IMR-90 (cell line): ENCODE measurements at regions not wholly inside any gene's neighbourhood (a gene's known extent, or its start where the extent isn't known, plus 50 kb on each side); places are given as distances from the start of the nearest gene placed in this dataset.

Experiments
- ATAC-seq: fragments of 200-7000 bp; cut with Tn5 transposase; 2 replicates; pipeline ENCODE4 v1.9.1; 2020; ENCODE audit warnings: low read depth, mild to moderate bottlenecking, moderate library complexity
- BruUV-seq: library from RNA; stranded (reverse); fragments of 400-500 nt; replicated peaks from 2 replicates; lab custom pipeline; 2021; lab: Mats Ljungman, UMichigan
- CTCF ChIA-PET: fragments of 300-600 bp; formaldehyde crosslinking; extraction: SDS; loops from one replicate; lab custom pipeline; 2021; ENCODE audit warnings: antibody characterized with exemption; lab: Yijun Ruan, JAX
- POLR2A ChIA-PET: fragments of 300-600 bp; sonication (Branson Sonifier 250); formaldehyde crosslinking; loops from one replicate; lab custom pipeline; 2022; ENCODE audit warnings: antibody characterized with exemption; ENCODE audit not compliant: unreplicated experiment; lab: Charles Lee
- DNase-seq: peaks from one replicate; pipeline ENCODE4 v3.0.0; 2013
- H2AFZ ChIP-seq: replicated peaks from 2 replicates; pipeline ENCODE3; 2013; ENCODE audit warnings: low read length, mild to moderate bottlenecking; ENCODE audit not compliant: poor library complexity
- H2AK5ac ChIP-seq: 2 replicates; pipeline ENCODE4 v1.6.1; 2013; ENCODE audit warnings: low read depth, low read length, inconsistent platforms
- H2AK9ac ChIP-seq: replicated peaks from 2 replicates; pipeline ENCODE3; 2013; ENCODE audit warnings: mild to moderate bottlenecking, low read depth, low read length, moderate library complexity; ENCODE audit not compliant: poor library complexity
- H2BK120ac ChIP-seq: 2 replicates; pipeline ENCODE4 v1.6.1; 2013; ENCODE audit warnings: low read depth, low read length, inconsistent platforms
- H2BK15ac ChIP-seq: 3 replicates; pipeline ENCODE4 v1.6.1; 2013; ENCODE audit warnings: low read depth, low read length, inconsistent platforms
- H2BK20ac ChIP-seq: 2 replicates; pipeline ENCODE4 v1.6.1; 2013; ENCODE audit warnings: low read depth, mild to moderate bottlenecking, inconsistent platforms, low read length, moderate library complexity
- H2BK5ac ChIP-seq: 2 replicates; pipeline ENCODE4 v1.6.1; 2013; ENCODE audit warnings: mild to moderate bottlenecking, low read depth, low read length, inconsistent platforms; ENCODE audit not compliant: poor library complexity, severe bottlenecking
- H3K14ac ChIP-seq: replicated peaks from 2 replicates; pipeline ENCODE4 v1.6.1; 2013; ENCODE audit warnings: low read depth, low read length, inconsistent platforms
- H3K18ac ChIP-seq: 2 replicates; pipeline ENCODE4 v1.6.1; 2013; ENCODE audit warnings: low read depth, low read length, control low read depth
- H3K23ac ChIP-seq: 2 replicates; pipeline ENCODE4 v1.6.1; 2013; ENCODE audit warnings: low read depth, low read length, inconsistent platforms
- H3K27ac ChIP-seq: 2 replicates; pipeline ENCODE4 v1.5.1; 2013; ENCODE audit warnings: mild to moderate bottlenecking, control low read depth, low read length; ENCODE audit not compliant: insufficient read depth
- H3K27me3 ChIP-seq: 2 replicates; pipeline ENCODE4 v1.6.1; 2013; ENCODE audit warnings: low read length; ENCODE audit not compliant: control insufficient read depth, insufficient read depth
- H3K36me3 ChIP-seq: 2 replicates; pipeline ENCODE4 v1.6.1; 2013; ENCODE audit warnings: low read length, mixed read lengths; ENCODE audit not compliant: control insufficient read depth, insufficient read depth
- H3K4ac ChIP-seq: 2 replicates; pipeline ENCODE4 v1.6.1; 2013; ENCODE audit warnings: low read depth, low read length, inconsistent platforms
- H3K4me1 ChIP-seq: 2 replicates; pipeline ENCODE4 v1.6.1; 2013; ENCODE audit warnings: low read length, mixed read lengths; ENCODE audit not compliant: control insufficient read depth, insufficient read depth
- H3K4me2 ChIP-seq: 2 replicates; pipeline ENCODE4 v1.6.1; 2013; ENCODE audit warnings: low read depth, mild to moderate bottlenecking, control low read depth, low read length, moderate library complexity
- H3K4me3 ChIP-seq: 2 replicates; pipeline ENCODE4 v1.5.1; 2013; ENCODE audit warnings: low read depth, mild to moderate bottlenecking, control low read depth, low read length, moderate library complexity; ENCODE audit not compliant: insufficient read depth
- H3K56ac ChIP-seq: 2 replicates; pipeline ENCODE4 v1.6.1; 2013; ENCODE audit warnings: low read length, inconsistent platforms; ENCODE audit not compliant: insufficient read depth; ENCODE audit errors: extremely low read depth
- H3K79me1 ChIP-seq, 2 experiments: 2 replicates each; pipeline ENCODE4 v1.6.1; 2013; ENCODE audit warnings: low read length in 2 of 2, inconsistent platforms in 1 of 2, low read depth in 1 of 2
- H3K9ac ChIP-seq: 2 replicates; pipeline ENCODE4 v1.6.1; 2013; ENCODE audit warnings: low read depth, low read length, control low read depth
- H3K9me1 ChIP-seq: 2 replicates; pipeline ENCODE4 v1.6.1; 2013; ENCODE audit warnings: low read length, inconsistent platforms; ENCODE audit not compliant: insufficient read depth
- H3K9me3 ChIP-seq: 2 replicates; pipeline ENCODE4 v1.6.1; 2013; ENCODE audit warnings: low read length; ENCODE audit not compliant: control insufficient read depth, insufficient read depth
- H4K20me1 ChIP-seq: 2 replicates; pipeline ENCODE4 v1.6.1; 2013; ENCODE audit warnings: low read length, inconsistent platforms; ENCODE audit not compliant: insufficient read depth
- H4K5ac ChIP-seq: 2 replicates; pipeline ENCODE4 v1.6.1; 2013; ENCODE audit warnings: mild to moderate bottlenecking, low read depth, low read length, control low read depth
- H4K8ac ChIP-seq, 2 experiments: 2 replicates each; pipeline ENCODE4 v1.6.1; 2013; ENCODE audit warnings: low read depth in 2 of 2, low read length in 2 of 2, control low read depth in 1 of 2, inconsistent platforms in 1 of 2
- H4K91ac ChIP-seq: 2 replicates; pipeline ENCODE4 v1.6.1; 2013; ENCODE audit warnings: low read depth, low read length, inconsistent platforms; ENCODE audit not compliant: insufficient read depth
- CEBPB ChIP-seq: IDR thresholded peaks from 2 replicates; pipeline ENCODE4 v1.6.1; 2012; ENCODE audit warnings: low read depth, low read length, improper control_type of control experiment
- RCOR1 ChIP-seq: IDR thresholded peaks from 2 replicates; pipeline ENCODE4 v1.6.1; 2012; ENCODE audit warnings: mild to moderate bottlenecking, low read length, improper control_type of control experiment; ENCODE audit not compliant: insufficient replicate concordance
- WGBS, 2 experiments: methylation state at CpG; one replicate each; pipeline versions ENCODE4 v1.1.5 to v1.1.7; 2013; ENCODE audit warnings: missing lambda C conversion rate in 2 of 2; ENCODE audit not compliant: insufficient read length in 1 of 2; ENCODE audit errors: extremely low coverage in 2 of 2; 5-methylcytosine and 5-hydroxymethylcytosine counted together
- dilution Hi-C: fragments of 300-500 bp; cut with HindIII; formaldehyde crosslinking; loops from one replicate; pipeline ENCODE4 v1.14.3; 2018; ENCODE audit warnings: low sequenced_read_pairs; ENCODE audit not compliant: unreplicated experiment
- in situ Hi-C: fragments of 300-500 bp; cut with MboI; formaldehyde crosslinking; loops from 3 replicates; pipeline ENCODE4 v1.14.3; 2019; ENCODE audit warnings: low sequenced_read_pairs, inconsistent platforms, mixed read lengths
- intact Hi-C: fragments of 100-400 bp; cut with micrococcal nuclease; formaldehyde crosslinking; loops from 2 replicates; pipeline ENCODE4 v1.10.0; 2022
- TF ChIP-seq, protein P1 (sequence below): fragments of 150-350 bp; IDR thresholded peaks from 2 replicates; pipeline ENCODE4 v1.6.1; 2017; ENCODE audit warnings: mild to moderate bottlenecking, antibody characterized with exemption, low read length, low read depth
- TF ChIP-seq, protein P2 (sequence below): conservative IDR thresholded peaks from 2 replicates; pipeline ENCODE4 v1.5.1; 2012; ENCODE audit warnings: mild to moderate bottlenecking, low read depth, low read length, improper control_type of control experiment

DNA sequence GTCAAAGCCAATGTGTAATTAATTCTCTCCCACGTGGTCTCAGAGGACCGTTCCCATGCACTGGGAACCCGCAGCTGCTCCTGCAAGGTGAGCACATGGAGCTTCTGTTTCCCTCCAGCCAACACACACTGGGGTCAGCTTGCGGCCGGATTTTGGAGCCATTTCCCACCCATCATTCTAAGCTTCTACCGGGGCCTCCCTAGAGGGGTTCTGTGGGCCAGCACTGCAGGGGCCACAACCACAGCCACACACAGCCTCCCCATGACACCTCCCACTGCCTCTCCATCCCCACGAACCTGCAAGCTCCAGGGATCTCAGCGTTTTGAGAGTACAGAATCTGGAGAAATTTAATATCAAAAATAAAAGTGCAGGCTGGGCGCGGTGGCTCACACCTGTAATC is 120.7 kb upstream of the SOX1 start:
- Histone ChIP-seq H2AK9ac (no peak overlapping the region), H3K9ac (no peak overlapping the region), H2AK5ac (no peak overlapping the region), H3K4me2 (no peak overlapping the region), H2BK15ac (no peak overlapping the region), H3K56ac (no peak overlapping the region), H2AFZ (no peak overlapping the region), H3K4ac (no peak overlapping the region), H3K27ac (no peak overlapping the region), H4K5ac (no peak overlapping the region), H4K8ac (no peak overlapping the region), H3K4me3 (no peak overlapping the region), H2BK20ac (no peak overlapping the region), H3K9me3 (peaks cover 57% of the 10 kb centered on the region), H2BK5ac (no peak overlapping the region), H3K14ac (no peak overlapping the region), H3K18ac (no peak overlapping the region), H4K20me1 (no peaks in the 10 kb centered on the region), H3K9me1 (no peaks in the 10 kb centered on the region), H3K23ac (no peak overlapping the region), H3K4me1 (no peaks in the 10 kb centered on the region), H4K91ac (no peak overlapping the region), H3K36me3 (no peaks in the 10 kb centered on the region), H3K27me3 (no peaks in the 10 kb centered on the region), H3K79me1 (no peaks in the 10 kb centered on the region), H2BK120ac (no peak overlapping the region)
- in situ Hi-C loops = no loop called here
- ATAC-seq (no peak), DNase-seq (no peak)
- BruUV-seq = no TSS peak
- intact Hi-C loops = no loop called here
- 17% methylated on average over 2 of the region's 10 CpGs; no CpG with 5 or more reads in 1 of the 2 experiments for WGBS, 2 experiments
- no peak for TF ChIP-seq CEBPB
- TF ChIP-seq RCOR1 = no peak
- TF ChIP-seq, protein P1, sequence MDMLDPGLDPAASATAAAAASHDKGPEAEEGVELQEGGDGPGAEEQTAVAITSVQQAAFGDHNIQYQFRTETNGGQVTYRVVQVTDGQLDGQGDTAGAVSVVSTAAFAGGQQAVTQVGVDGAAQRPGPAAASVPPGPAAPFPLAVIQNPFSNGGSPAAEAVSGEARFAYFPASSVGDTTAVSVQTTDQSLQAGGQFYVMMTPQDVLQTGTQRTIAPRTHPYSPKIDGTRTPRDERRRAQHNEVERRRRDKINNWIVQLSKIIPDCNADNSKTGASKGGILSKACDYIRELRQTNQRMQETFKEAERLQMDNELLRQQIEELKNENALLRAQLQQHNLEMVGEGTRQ = no peak
- TF ChIP-seq, protein P2, sequence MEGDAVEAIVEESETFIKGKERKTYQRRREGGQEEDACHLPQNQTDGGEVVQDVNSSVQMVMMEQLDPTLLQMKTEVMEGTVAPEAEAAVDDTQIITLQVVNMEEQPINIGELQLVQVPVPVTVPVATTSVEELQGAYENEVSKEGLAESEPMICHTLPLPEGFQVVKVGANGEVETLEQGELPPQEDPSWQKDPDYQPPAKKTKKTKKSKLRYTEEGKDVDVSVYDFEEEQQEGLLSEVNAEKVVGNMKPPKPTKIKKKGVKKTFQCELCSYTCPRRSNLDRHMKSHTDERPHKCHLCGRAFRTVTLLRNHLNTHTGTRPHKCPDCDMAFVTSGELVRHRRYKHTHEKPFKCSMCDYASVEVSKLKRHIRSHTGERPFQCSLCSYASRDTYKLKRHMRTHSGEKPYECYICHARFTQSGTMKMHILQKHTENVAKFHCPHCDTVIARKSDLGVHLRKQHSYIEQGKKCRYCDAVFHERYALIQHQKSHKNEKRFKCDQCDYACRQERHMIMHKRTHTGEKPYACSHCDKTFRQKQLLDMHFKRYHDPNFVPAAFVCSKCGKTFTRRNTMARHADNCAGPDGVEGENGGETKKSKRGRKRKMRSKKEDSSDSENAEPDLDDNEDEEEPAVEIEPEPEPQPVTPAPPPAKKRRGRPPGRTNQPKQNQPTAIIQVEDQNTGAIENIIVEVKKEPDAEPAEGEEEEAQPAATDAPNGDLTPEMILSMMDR = no peak
- CTCF ChIA-PET = no interaction called here
- POLR2A ChIA-PET = no interaction called here
- dilution Hi-C loops = no loop called here
